ENCODE measurements at regions not wholly inside any gene's neighbourhood (a gene's known extent, or its start where the extent isn't known, plus 50 kb on each side); places are given as distances from the start of the nearest gene placed in this dataset.

- no peak for DNase-seq
Measured at GRCh38 chr2:128421861-128422311, 103.2 kb upstream of the HS6ST1 start.

GRCh38 chr2:128422571-128422970 lies 103.9 kb upstream of the HS6ST1 start:
- Histone ChIP-seq H3K9me2 (replicated peaks; ENCODE audit: insufficient read depth, low read length) (no peaks in the 10 kb centered on the region), H3K79me2 (ENCODE audit: low read length) (no peaks in the 10 kb centered on the region), H3K9ac (ENCODE audit: low read length) (no peak overlapping the region), H3K4me1 (ENCODE audit: low read length) (no peaks in the 10 kb centered on the region), H3K27ac (ENCODE audit: low read length) (no peak overlapping the region), H4K20me1 (ENCODE audit: insufficient read depth, low read depth, low read length) (no peaks in the 10 kb centered on the region), H3K36me3 (ENCODE audit: insufficient read depth, low read length) (no peaks in the 10 kb centered on the region), H3K4me3 (ENCODE audit: low read length) (no peak overlapping the region), H3K27me3 (ENCODE audit: low read length) (no peaks in the 10 kb centered on the region), H3K9me3 (ENCODE audit: low read length) (no peaks in the 10 kb centered on the region), H3K4me2 (ENCODE audit: low read depth, low read length, poor library complexity, severe bottlenecking) (no peak overlapping the region), H2AFZ (ENCODE audit: low read length) (no peak overlapping the region)
- no peak for DNase-seq

More at GRCh38 chr2:128421861-128422311, 103.2 kb upstream of the HS6ST1 start:
- H3K4me2 ChIP-seq (ENCODE audit: low read depth, low read length, poor library complexity, severe bottlenecking), result no peak overlapping the region
- no peaks in the 10 kb centered on the region for H3K4me1 ChIP-seq (ENCODE audit: low read length)
- H2AFZ ChIP-seq (ENCODE audit: low read length), result no peak overlapping the region
- H3K79me2 ChIP-seq (ENCODE audit: low read length), result no peaks in the 10 kb centered on the region
- no peaks in the 10 kb centered on the region for H3K9me2 ChIP-seq (replicated peaks; ENCODE audit: insufficient read depth, low read length)
- H3K36me3 ChIP-seq (ENCODE audit: insufficient read depth, low read length), result no peaks in the 10 kb centered on the region
- no peaks in the 10 kb centered on the region for H3K27me3 ChIP-seq (ENCODE audit: low read length)
- H3K9ac ChIP-seq (ENCODE audit: low read length), result no peak overlapping the region
- H3K27ac ChIP-seq (ENCODE audit: low read length), result no peak overlapping the region
- H4K20me1 ChIP-seq (ENCODE audit: insufficient read depth, low read depth, low read length), result no peaks in the 10 kb centered on the region
- no peak overlapping the region for H3K4me3 ChIP-seq (ENCODE audit: low read length)
- no peaks in the 10 kb centered on the region for H3K9me3 ChIP-seq (ENCODE audit: low read length)

- no peak overlapping the region for H3K4me2 ChIP-seq (ENCODE audit: low read depth, low read length, poor library complexity, severe bottlenecking)
Measured at GRCh38 chr2:128423788-128424165, 105.1 kb upstream of the HS6ST1 start.

GRCh38 chr2:128424406-128425171 lies 105.9 kb upstream of the HS6ST1 start:
- peaks cover 4% of the 10 kb centered on the region; the same call in 1 of the 2 replicates for H3K9me3 ChIP-seq (ENCODE audit: low read length)
- H3K9ac ChIP-seq (ENCODE audit: low read length), result no peak overlapping the region
- no peaks in the 10 kb centered on the region for H4K20me1 ChIP-seq (ENCODE audit: insufficient read depth, low read depth, low read length)
- no peaks in the 10 kb centered on the region for H3K27me3 ChIP-seq (ENCODE audit: low read length)
- H3K79me2 ChIP-seq (ENCODE audit: low read length), result no peaks in the 10 kb centered on the region
- H3K4me3 ChIP-seq (ENCODE audit: low read length), result no peak overlapping the region
- DNase-seq, result no peak
- H3K4me2 ChIP-seq (ENCODE audit: low read depth, low read length, poor library complexity, severe bottlenecking), result no peak overlapping the region
- H3K27ac ChIP-seq (ENCODE audit: low read length), result no peak overlapping the region
- H3K9me2 ChIP-seq (replicated peaks; ENCODE audit: insufficient read depth, low read length), result no peaks in the 10 kb centered on the region
- no peaks in the 10 kb centered on the region for H3K36me3 ChIP-seq (ENCODE audit: insufficient read depth, low read length)
- H3K4me1 ChIP-seq (ENCODE audit: low read length), result no peaks in the 10 kb centered on the region
- H2AFZ ChIP-seq (ENCODE audit: low read length), result no peak overlapping the region

More at GRCh38 chr2:128423788-128424165, 105.1 kb upstream of the HS6ST1 start:
- Histone ChIP-seq H4K20me1 (ENCODE audit: insufficient read depth, low read depth, low read length) (no peaks in the 10 kb centered on the region), H3K27ac (ENCODE audit: low read length) (no peak overlapping the region), H3K9ac (ENCODE audit: low read length) (no peak overlapping the region), H3K4me3 (ENCODE audit: low read length) (no peak overlapping the region), H2AFZ (ENCODE audit: low read length) (no peak overlapping the region), H3K27me3 (ENCODE audit: low read length) (no peaks in the 10 kb centered on the region), H3K9me3 (ENCODE audit: low read length) (no peaks in the 10 kb centered on the region), H3K9me2 (replicated peaks; ENCODE audit: insufficient read depth, low read length) (no peaks in the 10 kb centered on the region), H3K4me1 (ENCODE audit: low read length) (no peaks in the 10 kb centered on the region), H3K79me2 (ENCODE audit: low read length) (no peaks in the 10 kb centered on the region), H3K36me3 (ENCODE audit: insufficient read depth, low read length) (no peaks in the 10 kb centered on the region)
- DNase-seq, result no peak

GRCh38 chr2:128425216-128425615 lies 106.5 kb upstream of the HS6ST1 start:
- Histone ChIP-seq H3K27me3 (ENCODE audit: low read length) (no peaks in the 10 kb centered on the region), H3K4me2 (ENCODE audit: low read depth, low read length, poor library complexity, severe bottlenecking) (no peak overlapping the region), H3K79me2 (ENCODE audit: low read length) (no peaks in the 10 kb centered on the region), H3K9ac (ENCODE audit: low read length) (no peak overlapping the region), H2AFZ (ENCODE audit: low read length) (no peak overlapping the region), H3K4me1 (ENCODE audit: low read length) (no peaks in the 10 kb centered on the region), H3K27ac (ENCODE audit: low read length) (no peak overlapping the region), H4K20me1 (ENCODE audit: insufficient read depth, low read depth, low read length) (no peaks in the 10 kb centered on the region), H3K9me2 (replicated peaks; ENCODE audit: insufficient read depth, low read length) (no peaks in the 10 kb centered on the region), H3K36me3 (ENCODE audit: insufficient read depth, low read length) (no peaks in the 10 kb centered on the region), H3K9me3 (ENCODE audit: low read length) (peaks cover 8% of the 10 kb centered on the region; the same call in 1 of the 2 replicates), H3K4me3 (ENCODE audit: low read length) (no peak overlapping the region)
- DNase-seq, result no peak

GRCh38 chr2:128425731-128426620 lies 107.3 kb upstream of the HS6ST1 start:
- no peaks in the 10 kb centered on the region for H3K4me1 ChIP-seq (ENCODE audit: low read length)
- H3K4me3 ChIP-seq (ENCODE audit: low read length), result no peak overlapping the region

GRCh38 chr2:128427413-128427755 lies 108.7 kb upstream of the HS6ST1 start:
- Histone ChIP-seq H3K36me3 (ENCODE audit: insufficient read depth, low read length) (no peaks in the 10 kb centered on the region), H3K4me2 (ENCODE audit: low read depth, low read length, poor library complexity, severe bottlenecking) (no peak overlapping the region), H3K9me3 (ENCODE audit: low read length) (peaks cover 8% of the 10 kb centered on the region; the same call in 1 of the 2 replicates), H3K4me3 (ENCODE audit: low read length) (no peak overlapping the region), H3K9ac (ENCODE audit: low read length) (no peak overlapping the region), H4K20me1 (ENCODE audit: insufficient read depth, low read depth, low read length) (no peaks in the 10 kb centered on the region), H3K9me2 (replicated peaks; ENCODE audit: insufficient read depth, low read length) (no peaks in the 10 kb centered on the region), H3K4me1 (ENCODE audit: low read length) (no peaks in the 10 kb centered on the region), H3K79me2 (ENCODE audit: low read length) (no peaks in the 10 kb centered on the region), H3K27me3 (ENCODE audit: low read length) (no peaks in the 10 kb centered on the region), H3K27ac (ENCODE audit: low read length) (no peak overlapping the region), H2AFZ (ENCODE audit: low read length) (no peak overlapping the region)
- DNase-seq, result no peak

More at GRCh38 chr2:128425731-128426620, 107.3 kb upstream of the HS6ST1 start:
- Histone ChIP-seq H2AFZ (ENCODE audit: low read length) (no peak overlapping the region), H3K36me3 (ENCODE audit: insufficient read depth, low read length) (no peaks in the 10 kb centered on the region), H3K9me2 (replicated peaks; ENCODE audit: insufficient read depth, low read length) (no peaks in the 10 kb centered on the region), H4K20me1 (ENCODE audit: insufficient read depth, low read depth, low read length) (no peaks in the 10 kb centered on the region), H3K4me2 (ENCODE audit: low read depth, low read length, poor library complexity, severe bottlenecking) (no peak overlapping the region), H3K9ac (ENCODE audit: low read length) (no peak overlapping the region), H3K27me3 (ENCODE audit: low read length) (no peaks in the 10 kb centered on the region), H3K9me3 (ENCODE audit: low read length) (peaks cover 8% of the 10 kb centered on the region; the same call in 1 of the 2 replicates), H3K27ac (ENCODE audit: low read length) (no peak overlapping the region), H3K79me2 (ENCODE audit: low read length) (no peaks in the 10 kb centered on the region)
- no peak for DNase-seq

GRCh38 chr2:128428415-128428814 lies 109.7 kb upstream of the HS6ST1 start:
- Histone ChIP-seq H3K36me3 (ENCODE audit: insufficient read depth, low read length) (no peaks in the 10 kb centered on the region), H3K9me2 (replicated peaks; ENCODE audit: insufficient read depth, low read length) (no peaks in the 10 kb centered on the region), H4K20me1 (ENCODE audit: insufficient read depth, low read depth, low read length) (no peaks in the 10 kb centered on the region)

More at GRCh38 chr2:128428415-128428814, 109.7 kb upstream of the HS6ST1 start:
- H3K4me1 ChIP-seq (ENCODE audit: low read length), result no peaks in the 10 kb centered on the region
- no peak overlapping the region for H3K9ac ChIP-seq (ENCODE audit: low read length)
- H3K4me2 ChIP-seq (ENCODE audit: low read depth, low read length, poor library complexity, severe bottlenecking), result no peak overlapping the region
- peaks cover 8% of the 10 kb centered on the region; the same call in 1 of the 2 replicates for H3K9me3 ChIP-seq (ENCODE audit: low read length)
- H3K79me2 ChIP-seq (ENCODE audit: low read length), result no peaks in the 10 kb centered on the region
- H3K27me3 ChIP-seq (ENCODE audit: low read length), result no peaks in the 10 kb centered on the region
- DNase-seq, result no peak
- H3K4me3 ChIP-seq (ENCODE audit: low read length), result no peak overlapping the region
- H3K27ac ChIP-seq (ENCODE audit: low read length), result no peak overlapping the region
- H2AFZ ChIP-seq (ENCODE audit: low read length), result no peak overlapping the region
